ENCODE measurements at regions not wholly inside any gene's neighbourhood (a gene's known extent, or its start where the extent isn't known, plus 50 kb on each side); places are given as distances from the start of the nearest gene placed in this dataset.

DNA sequence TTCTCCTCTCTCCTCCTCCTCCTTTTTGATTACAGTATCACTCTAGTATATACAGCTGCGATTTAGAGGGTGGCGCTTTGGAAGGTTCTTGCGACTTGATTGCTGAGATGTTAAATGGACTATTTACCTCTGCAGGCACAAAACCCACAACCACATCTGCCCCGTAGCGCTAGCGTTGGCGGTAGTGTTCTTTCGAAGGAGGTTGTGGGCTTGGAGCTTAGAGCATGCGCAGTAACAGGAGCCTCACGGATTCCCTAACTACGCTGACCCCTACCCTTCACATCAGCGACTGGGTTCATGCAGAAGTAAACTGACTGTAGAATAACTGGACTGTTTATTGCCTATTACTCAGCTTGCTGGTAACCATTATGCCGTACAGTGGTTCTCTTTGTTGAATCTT lies 58.0 kb downstream of the CGGBP1 start:
- Mint-ChIP-seq H3K27me3 (peaks cover 0 to 3% (median 0%) of the 10 kb centered on the region in 5 donors), H3K9me3 (no peaks in the 10 kb centered on the region), H3K4me1 (peaks cover 0 to 37% (median 10%) of the 10 kb centered on the region in 4 donors), H3K27ac (peak overlapping the region in 2 of 10 donors; percentile 16 to 19), H3K4me3 (peak overlapping the region; percentile 27 to 78 (median 56)), H3K36me3 (no peaks in the 10 kb centered on the region)
- DNase-seq: peak in 2 of 10 donors; percentile 17 to 24
- ATAC-seq: peak; percentile 44 to 54
- POLR2A ChIA-PET: no interaction called here

DNA sequence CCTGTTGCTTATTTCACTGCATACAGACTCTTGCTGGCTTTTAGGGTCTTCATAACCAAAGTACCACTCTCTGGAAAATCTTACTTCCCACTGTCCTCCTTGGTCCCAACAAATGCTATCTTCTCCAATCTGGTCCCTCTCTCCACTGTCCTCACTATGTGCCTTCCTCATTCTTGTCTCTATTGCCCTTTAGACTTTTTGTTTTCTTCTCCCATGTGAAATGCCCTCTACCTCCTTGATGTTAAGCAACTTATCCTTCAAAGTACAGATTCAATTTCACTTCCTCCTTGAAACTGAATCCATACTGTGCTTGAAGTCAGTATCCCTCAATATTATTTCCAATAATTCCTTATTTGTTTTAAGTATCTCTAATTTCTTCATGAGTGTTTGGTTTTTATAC lies 60.8 kb downstream of the CGGBP1 start:
- H3K4me3 Mint-ChIP-seq: peak overlapping the region in 2 of 10 donors; percentile 1 to 28
- DNase-seq (no peak), ATAC-seq (no peak)
- H3K36me3 Mint-ChIP-seq: no peaks in the 10 kb centered on the region
- H3K9me3 Mint-ChIP-seq: no peaks in the 10 kb centered on the region
- peaks cover 0 to 3% (median 0%) of the 10 kb centered on the region in 5 donors for H3K27me3 Mint-ChIP-seq
- POLR2A ChIA-PET: no interaction called here
- H3K27ac Mint-ChIP-seq: peak overlapping the region in 2 of 10 donors; percentile 9 to 30
- H3K4me1 Mint-ChIP-seq: peaks cover 0 to 27% (median 8%) of the 10 kb centered on the region in 4 donors

DNA sequence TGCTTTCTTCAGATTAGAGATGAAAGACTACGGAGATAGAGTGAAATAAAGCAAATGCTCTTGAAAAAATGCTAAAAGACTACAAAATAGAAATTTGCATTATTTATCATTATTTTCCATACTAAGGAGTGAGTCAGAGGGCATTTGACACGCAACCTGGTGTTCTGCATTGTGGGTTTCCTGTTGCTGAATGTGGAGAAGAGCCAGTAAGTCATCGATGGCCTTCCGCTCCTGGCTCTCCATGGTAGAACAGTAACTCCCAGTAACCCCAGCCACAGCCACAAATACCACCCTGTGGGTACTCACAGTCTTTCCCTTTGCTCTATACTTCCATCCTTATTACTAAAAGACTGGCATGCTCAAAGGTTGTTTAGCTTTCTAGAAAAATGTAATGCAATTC lies 61.5 kb downstream of the CGGBP1 start:
- H3K36me3 Mint-ChIP-seq: no peaks in the 10 kb centered on the region
- ATAC-seq (peak; percentile 35 to 54), DNase-seq (peak in 1 of 10 donors; percentile 11)
- H3K27me3 Mint-ChIP-seq: peaks cover 0 to 3% (median 0%) of the 10 kb centered on the region in 5 donors
- H3K27ac Mint-ChIP-seq: peak overlapping the region in 2 of 10 donors; percentile 9 to 31
- H3K4me1 Mint-ChIP-seq: peaks cover 0 to 27% (median 8%) of the 10 kb centered on the region in 4 donors
- H3K9me3 Mint-ChIP-seq: no peaks in the 10 kb centered on the region
- H3K4me3 Mint-ChIP-seq: peak overlapping the region in 8 of 10 donors; percentile 12 to 65 (median 42)
- POLR2A ChIA-PET: no interaction called here

- Mint-ChIP-seq H3K36me3 (no peaks in the 10 kb centered on the region), H3K27ac (peak overlapping the region in 4 of 10 donors; percentile 1 to 31 (median 5)), H3K27me3 (peaks cover 0 to 3% (median 0%) of the 10 kb centered on the region in 5 donors), H3K4me1 (peaks cover 0 to 27% (median 8%) of the 10 kb centered on the region in 4 donors), H3K4me3 (peak overlapping the region in 8 of 10 donors; percentile 12 to 65 (median 42)), H3K9me3 (no peaks in the 10 kb centered on the region)
- POLR2A ChIA-PET: no interaction called here
- ATAC-seq (no peak), DNase-seq (no peak)
Observed at GRCh38 chr3:87996882-87997281, 61.9 kb downstream of the CGGBP1 start.

GRCh38 chr3:87993566-87993965 lies 65.2 kb downstream of the CGGBP1 start:
- H3K9me3 Mint-ChIP-seq: no peaks in the 10 kb centered on the region
- no peak overlapping the region for H3K27ac Mint-ChIP-seq
- DNase-seq: no peak
- H3K4me3 Mint-ChIP-seq: no peak overlapping the region
- no peaks in the 10 kb centered on the region for H3K36me3 Mint-ChIP-seq
- H3K27me3 Mint-ChIP-seq: peaks cover 0 to 3% (median 0%) of the 10 kb centered on the region in 5 donors
- no peak for ATAC-seq
- POLR2A ChIA-PET: no interaction called here
- H3K4me1 Mint-ChIP-seq: peaks cover 0 to 20% (median 8%) of the 10 kb centered on the region in 4 donors

DNA sequence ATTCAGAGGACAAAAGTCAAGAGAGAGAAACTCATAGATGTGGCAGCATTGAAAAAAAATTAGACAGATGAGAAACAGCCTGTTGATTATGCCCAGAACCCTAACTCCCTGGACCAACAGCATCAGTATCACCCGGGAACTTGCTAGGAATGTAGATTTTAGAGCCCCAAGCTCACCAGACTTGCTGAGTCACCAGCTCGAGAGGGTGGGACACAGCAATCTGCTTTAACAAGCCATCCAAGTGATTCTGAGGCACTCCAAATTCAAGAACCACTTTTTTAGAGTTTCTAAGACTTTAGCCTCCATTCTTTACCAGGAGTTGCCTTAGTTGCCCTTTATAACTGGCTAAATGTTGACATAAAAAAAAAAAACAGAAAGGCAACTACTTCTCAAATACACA lies 70.9 kb downstream of the CGGBP1 start:
- no peaks in the 10 kb centered on the region for H3K36me3 Mint-ChIP-seq
- no peaks in the 10 kb centered on the region for H3K9me3 Mint-ChIP-seq

GRCh38 chr3:87982421-87982820 lies 76.4 kb downstream of the CGGBP1 start:
- DNase-seq: no peak
- no peaks in the 10 kb centered on the region for H3K36me3 Mint-ChIP-seq
- no peak for ATAC-seq
- H3K27ac Mint-ChIP-seq: no peak overlapping the region
- peaks cover 0 to 3% (median 0%) of the 10 kb centered on the region in 9 donors for H3K9me3 Mint-ChIP-seq
- H3K4me1 Mint-ChIP-seq: no peaks in the 10 kb centered on the region
- peaks cover 0 to 10% (median 4%) of the 10 kb centered on the region in 5 donors for H3K27me3 Mint-ChIP-seq
- POLR2A ChIA-PET: no interaction called here
- H3K4me3 Mint-ChIP-seq: no peak overlapping the region

More for the DNA sequence above, 70.9 kb downstream of the CGGBP1 start:
- no peak overlapping the region for H3K4me3 Mint-ChIP-seq
- no peak overlapping the region for H3K27ac Mint-ChIP-seq
- peaks cover 0 to 7% (median 0%) of the 10 kb centered on the region in 5 donors for H3K27me3 Mint-ChIP-seq
- H3K4me1 Mint-ChIP-seq: no peaks in the 10 kb centered on the region
- no peak for ATAC-seq
- POLR2A ChIA-PET: no interaction called here
- DNase-seq: no peak

- H3K36me3 Mint-ChIP-seq: no peaks in the 10 kb centered on the region
- no peaks in the 10 kb centered on the region for H3K4me1 Mint-ChIP-seq
- DNase-seq: no peak
- ATAC-seq: no peak
- H3K9me3 Mint-ChIP-seq: peaks cover 0 to 3% (median 0%) of the 10 kb centered on the region in 9 donors
- H3K4me3 Mint-ChIP-seq: no peak overlapping the region
- peaks cover 0 to 10% (median 4%) of the 10 kb centered on the region in 5 donors for H3K27me3 Mint-ChIP-seq
- H3K27ac Mint-ChIP-seq: no peak overlapping the region
- POLR2A ChIA-PET: no interaction called here
Observed at GRCh38 chr3:87979527-87979926, 79.3 kb downstream of the CGGBP1 start.

DNA sequence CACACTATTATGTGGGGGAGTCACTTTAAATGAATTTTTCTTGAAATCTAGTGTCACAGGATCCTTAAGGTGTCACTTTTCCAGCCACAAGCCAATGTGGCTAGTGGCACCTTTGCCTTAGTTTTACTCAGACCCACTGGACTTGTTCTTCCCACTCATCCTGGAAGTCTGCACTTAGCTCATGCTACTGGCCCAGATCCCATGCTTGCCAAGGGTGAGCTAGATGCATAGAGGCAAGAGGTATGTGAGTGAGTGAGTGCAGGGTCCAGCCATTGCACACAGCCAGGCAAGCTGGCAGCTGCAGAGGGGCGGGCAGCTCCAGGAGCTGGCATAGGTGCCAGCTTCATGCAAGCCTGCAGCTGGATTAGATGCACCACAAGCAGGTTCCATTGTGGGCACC lies 81.0 kb downstream of the CGGBP1 start:
- peaks cover 0 to 8% (median 4%) of the 10 kb centered on the region in 5 donors for H3K27me3 Mint-ChIP-seq
- POLR2A ChIA-PET: no interaction called here
- no peaks in the 10 kb centered on the region for H3K4me1 Mint-ChIP-seq
- ATAC-seq (no peak), DNase-seq (no peak)
- H3K4me3 Mint-ChIP-seq: no peak overlapping the region
- peaks cover 0 to 3% (median 0%) of the 10 kb centered on the region in 9 donors for H3K9me3 Mint-ChIP-seq
- H3K36me3 Mint-ChIP-seq: no peaks in the 10 kb centered on the region
- no peak overlapping the region for H3K27ac Mint-ChIP-seq

- Mint-ChIP-seq H3K27me3 (peaks cover 0 to 8% (median 4%) of the 10 kb centered on the region in 5 donors), H3K9me3 (peaks cover 0 to 3% (median 0%) of the 10 kb centered on the region in 9 donors), H3K27ac (no peak overlapping the region), H3K4me1 (no peaks in the 10 kb centered on the region), H3K36me3 (no peaks in the 10 kb centered on the region), H3K4me3 (no peak overlapping the region)
- no peak for DNase-seq
- ATAC-seq: no peak
- POLR2A ChIA-PET: no interaction called here
Observed at GRCh38 chr3:87975716-87976115, 83.1 kb downstream of the CGGBP1 start.

DNA sequence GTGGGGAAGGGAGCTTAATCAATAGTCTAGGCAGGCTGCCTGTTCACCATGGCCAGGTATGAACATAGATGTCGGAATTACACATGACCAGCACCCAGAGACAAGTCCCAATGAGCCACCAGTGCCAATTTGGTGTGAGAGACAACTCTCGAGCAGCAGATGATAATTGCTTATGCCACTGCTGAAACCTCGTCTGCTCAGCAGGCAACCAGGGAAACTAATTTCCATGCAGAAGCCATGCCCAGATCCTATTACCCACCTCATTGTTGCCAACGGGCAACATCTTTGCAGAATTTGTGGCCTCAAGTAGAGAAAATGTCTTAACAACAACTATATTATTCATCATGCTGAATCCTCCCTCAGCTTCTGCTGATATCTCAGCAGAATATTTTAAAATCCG lies 84.9 kb downstream of the CGGBP1 start:
- Mint-ChIP-seq H3K36me3 (no peaks in the 10 kb centered on the region), H3K4me3 (no peak overlapping the region), H3K27ac (peak overlapping the region in 1 of 10 donors; percentile 32), H3K27me3 (peaks cover 0 to 8% (median 4%) of the 10 kb centered on the region in 5 donors), H3K4me1 (no peaks in the 10 kb centered on the region), H3K9me3 (peaks cover 0 to 3% (median 0%) of the 10 kb centered on the region in 9 donors)
- ATAC-seq: no peak
- POLR2A ChIA-PET: no interaction called here
- no peak for DNase-seq

GRCh38 chr3:87969620-87970019 lies 89.2 kb downstream of the CGGBP1 start:
- Mint-ChIP-seq H3K27me3 (peaks cover 0 to 9% (median 0%) of the 10 kb centered on the region in 5 donors), H3K9me3 (no peaks in the 10 kb centered on the region), H3K36me3 (no peaks in the 10 kb centered on the region), H3K4me3 (no peak overlapping the region), H3K4me1 (peaks cover 0 to 2% (median 0%) of the 10 kb centered on the region in 4 donors), H3K27ac (no peak overlapping the region)
- POLR2A ChIA-PET: no interaction called here
- DNase-seq (no peak), ATAC-seq (no peak)

DNA sequence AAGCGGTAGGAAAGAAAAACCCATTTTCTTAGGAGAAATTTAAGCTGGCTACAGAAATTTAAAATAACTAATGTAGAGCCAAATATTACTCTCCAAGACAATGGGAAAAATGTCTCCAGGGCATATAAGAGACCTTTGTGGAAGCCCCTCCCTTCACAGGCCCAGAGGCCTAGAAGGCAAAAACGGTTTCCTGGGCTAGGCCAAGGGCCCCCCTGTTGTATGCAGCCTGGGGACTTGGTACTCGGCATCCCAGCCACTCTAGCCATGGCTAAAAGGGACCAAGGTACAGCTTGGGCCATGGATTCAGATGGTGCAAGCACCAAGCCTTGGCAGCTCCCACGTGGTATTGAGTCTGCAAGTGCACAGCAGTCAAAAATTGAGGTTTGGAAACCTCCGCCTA lies 90.1 kb downstream of the CGGBP1 start:
- no peaks in the 10 kb centered on the region for H3K9me3 Mint-ChIP-seq
- no peaks in the 10 kb centered on the region for H3K36me3 Mint-ChIP-seq
- POLR2A ChIA-PET: no interaction called here
- peaks cover 0 to 9% (median 0%) of the 10 kb centered on the region in 5 donors for H3K27me3 Mint-ChIP-seq
- peaks cover 0 to 2% (median 0%) of the 10 kb centered on the region in 4 donors for H3K4me1 Mint-ChIP-seq
- no peak overlapping the region for H3K27ac Mint-ChIP-seq
- DNase-seq (no peak), ATAC-seq (no peak)
- no peak overlapping the region for H3K4me3 Mint-ChIP-seq

GRCh38 chr3:87958289-87958688 lies 100.5 kb downstream of the CGGBP1 start:
- H3K27ac Mint-ChIP-seq: no peak overlapping the region
- DNase-seq (no peak), ATAC-seq (no peak)
- H3K4me1 Mint-ChIP-seq: no peaks in the 10 kb centered on the region
- H3K36me3 Mint-ChIP-seq: no peaks in the 10 kb centered on the region
- no peaks in the 10 kb centered on the region for H3K9me3 Mint-ChIP-seq
- peaks cover 2 to 22% (median 6%) of the 10 kb centered on the region in 5 donors for H3K27me3 Mint-ChIP-seq
- POLR2A ChIA-PET: no interaction called here
- no peak overlapping the region for H3K4me3 Mint-ChIP-seq

Data from naive thymus-derived CD8-positive, alpha-beta T cell (primary cell).